Fibroblast of skin of back (primary cell): ENCODE measurements at regions not wholly inside any gene's neighbourhood (a gene's known extent, or its start where the extent isn't known, plus 50 kb on each side); places are given as distances from the start of the nearest gene placed in this dataset.
"Not testable (repeated sequence)": the region's sequence is repeated elsewhere in the genome, so short reads cannot be mapped to it uniquely, and the experiment has no call there.

ENCODE experiments used
- DNase-seq: peaks from one replicate; pipeline ENCODE4 v3.0.0-alpha.2; 2013

DNA sequence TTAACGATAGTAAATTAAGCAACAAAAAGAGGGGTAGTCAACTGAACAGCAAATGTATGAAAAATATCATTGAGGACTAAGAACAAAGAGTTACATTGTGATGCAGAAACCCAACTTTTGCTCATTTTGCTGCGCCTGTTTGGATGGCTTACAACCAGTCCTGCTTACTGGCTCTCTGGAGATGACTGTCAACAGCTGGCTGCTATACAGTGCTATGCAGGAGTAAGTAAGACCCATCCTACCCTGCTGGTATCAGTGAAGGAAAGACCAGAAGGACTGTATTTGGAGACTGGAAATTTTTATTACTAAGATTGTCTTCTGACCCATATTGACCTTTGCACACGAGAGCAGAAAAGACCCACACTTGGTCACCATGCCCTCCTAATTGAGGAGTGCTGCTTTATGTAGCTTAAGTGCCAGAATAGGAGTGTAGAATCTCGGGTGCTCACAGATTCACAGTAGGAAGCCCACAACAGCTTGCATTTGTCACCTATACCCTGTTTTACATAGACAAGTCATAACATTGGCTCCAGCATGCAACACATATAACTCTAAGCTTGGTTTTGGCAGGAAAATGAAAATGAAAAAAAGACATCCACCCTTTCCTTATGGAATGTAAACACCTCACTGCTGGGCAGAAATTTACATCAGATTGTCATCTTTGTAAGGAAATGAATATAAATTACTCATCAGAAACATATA, 1915.0 kb upstream of the CELF4 start:
- DNase-seq = peak; percentile 6

DNA sequence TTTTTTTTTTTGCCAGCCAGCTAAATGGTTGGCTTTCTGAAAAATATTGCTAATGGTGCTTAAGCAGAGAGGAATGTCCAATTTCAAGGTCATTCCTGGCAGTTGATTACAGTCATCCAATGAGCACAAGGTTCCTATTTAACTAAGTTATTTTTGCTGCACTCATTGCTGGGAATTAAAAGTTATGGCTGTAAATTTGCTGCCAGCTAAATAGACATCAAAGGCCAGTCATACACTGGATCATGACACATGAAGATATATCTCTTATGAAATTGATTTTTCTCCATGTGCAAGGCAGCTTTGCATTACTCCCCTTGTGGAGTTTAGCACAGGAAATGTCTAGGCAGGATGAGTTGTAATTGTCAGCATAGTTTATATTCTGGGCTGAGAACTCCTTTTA, 1898.4 kb upstream of the CELF4 start:
- no peak for DNase-seq

DNA sequence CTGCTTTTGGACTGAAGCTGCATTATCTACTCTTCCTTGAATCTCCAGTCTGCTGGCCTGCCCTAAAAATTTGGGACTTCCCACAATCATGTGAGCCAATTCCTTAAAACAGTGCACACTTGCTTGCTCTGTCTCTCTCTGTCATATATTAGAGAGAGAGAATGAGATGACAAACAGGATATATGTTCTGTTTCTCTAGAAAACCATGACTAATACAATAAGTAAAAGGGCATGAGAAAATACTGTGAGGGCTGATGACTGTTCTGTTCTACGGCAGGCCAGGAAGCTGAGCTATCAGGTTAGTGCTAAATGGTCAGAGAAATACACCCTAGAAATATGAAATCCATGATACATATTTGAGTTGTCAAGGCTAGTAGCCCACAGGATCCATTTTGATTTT, 1896.8 kb upstream of the CELF4 start:
- peak; percentile 68 for DNase-seq

DNA sequence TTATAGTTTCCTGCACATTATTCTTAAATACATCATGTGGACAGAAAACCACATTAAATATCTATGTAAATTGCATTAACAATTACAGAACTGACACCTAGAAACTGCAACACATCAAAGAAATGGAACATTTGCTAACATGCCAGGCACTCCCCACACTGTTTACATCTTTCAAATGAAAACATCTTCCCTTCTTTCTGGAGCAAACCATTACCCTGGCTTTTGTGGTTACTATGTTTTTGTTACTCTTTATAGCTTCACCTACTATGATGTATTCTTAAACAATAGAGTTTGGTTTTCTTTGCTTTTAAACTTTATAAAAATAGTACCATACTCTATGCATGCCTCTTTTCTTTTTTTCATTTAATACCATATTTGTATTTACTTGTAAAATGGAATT, 1894.5 kb upstream of the CELF4 start:
- no peak for DNase-seq

DNA sequence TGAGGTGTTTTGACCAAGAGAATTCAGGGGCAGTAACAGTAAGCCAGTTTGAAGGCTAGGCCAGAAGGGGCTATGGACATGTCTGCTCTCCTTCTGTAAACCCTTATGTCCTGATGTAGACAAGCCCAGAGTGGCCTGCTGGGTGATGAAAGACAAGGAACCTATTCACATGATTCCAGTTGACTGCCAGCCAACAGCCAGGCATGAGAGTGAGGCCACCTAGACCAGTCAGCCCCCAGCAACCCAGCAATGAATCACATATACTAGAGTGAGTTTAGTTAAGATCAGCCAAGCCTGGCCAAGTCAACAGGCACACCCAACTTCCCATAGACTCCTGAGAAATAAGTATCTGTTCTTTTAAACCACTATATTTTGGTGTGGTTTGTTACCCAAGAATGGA, 1889.7 kb upstream of the CELF4 start:
- peak; percentile 20 for DNase-seq

DNA sequence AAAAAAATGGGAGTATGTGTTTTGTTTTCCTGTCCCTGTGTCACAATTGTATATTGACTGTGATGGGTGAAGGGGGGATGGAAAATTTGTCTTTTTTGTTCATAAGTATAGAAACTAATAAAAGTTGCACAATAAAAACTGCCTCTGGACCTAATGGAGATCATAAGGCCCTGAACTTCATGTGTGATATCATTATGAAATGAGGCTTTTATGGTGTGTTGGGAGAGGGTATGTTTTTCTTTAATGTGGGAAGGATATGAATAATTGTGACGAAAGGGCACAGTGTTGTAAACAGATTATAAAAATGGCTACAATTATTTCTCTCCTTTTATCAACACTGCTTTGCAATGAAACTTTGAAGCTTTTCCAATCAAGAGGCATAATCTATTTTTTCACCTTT, 1889.3 kb upstream of the CELF4 start:
- no peak for DNase-seq

DNA sequence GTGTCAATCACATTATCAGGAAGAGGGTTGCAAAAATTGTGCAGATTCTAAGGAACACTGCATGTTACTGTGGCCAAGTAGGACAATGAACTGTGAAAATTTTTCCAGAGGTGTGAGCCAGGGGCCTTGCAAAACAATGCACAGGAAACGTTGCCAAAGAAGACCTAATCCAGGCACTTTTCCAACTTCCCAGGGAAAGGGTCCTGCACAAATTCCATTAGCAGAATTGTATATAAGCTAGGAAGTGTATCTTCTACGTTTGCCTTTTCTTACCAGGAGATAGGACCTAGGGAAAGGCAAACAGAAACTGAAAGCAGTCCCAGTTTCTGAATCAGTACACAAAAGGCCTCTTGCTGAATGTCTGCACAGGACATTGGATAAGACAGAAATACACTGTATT, 1888.3 kb upstream of the CELF4 start:
- DNase-seq = peak; percentile 9

DNA sequence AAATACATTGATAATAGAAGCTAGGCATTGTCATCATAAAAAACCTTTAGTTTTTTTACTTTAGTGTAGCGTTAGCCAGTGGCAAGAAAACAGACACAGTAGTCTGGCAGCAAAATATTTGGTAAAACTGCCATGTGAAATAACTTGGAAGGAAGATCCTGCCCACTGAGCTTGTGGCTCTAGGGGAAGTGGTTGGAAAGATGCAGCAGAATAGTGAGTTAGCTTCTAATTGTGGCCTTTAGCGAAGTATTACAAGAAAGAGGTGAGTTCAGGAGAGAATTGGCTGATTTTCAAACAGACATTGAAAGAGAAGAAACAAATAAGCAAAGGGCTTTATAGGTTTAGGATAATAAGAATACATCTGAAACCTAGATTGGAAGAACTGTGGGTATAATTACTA, 1887.8 kb upstream of the CELF4 start:
- DNase-seq = no peak

DNA sequence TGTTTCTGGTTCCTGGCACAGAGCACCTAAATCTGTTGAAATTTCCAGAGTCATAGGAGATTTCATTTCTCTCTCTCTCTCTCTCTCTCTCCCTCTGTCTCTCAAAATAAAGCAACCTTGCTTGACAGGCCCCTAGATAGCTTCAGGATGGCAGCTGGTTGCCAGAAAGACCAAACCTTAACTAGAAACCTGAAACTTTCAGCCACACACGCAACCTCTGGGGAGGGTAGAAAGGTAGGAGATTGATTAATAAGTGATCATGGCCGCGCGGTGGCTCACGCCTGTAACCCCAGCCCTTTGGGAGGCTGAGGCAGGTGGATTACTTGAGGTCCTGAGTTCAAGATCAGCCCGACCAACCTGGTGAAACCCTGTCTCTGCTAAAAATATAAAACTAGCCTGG, 1885.4 kb upstream of the CELF4 start:
- DNase-seq = no peak

DNA sequence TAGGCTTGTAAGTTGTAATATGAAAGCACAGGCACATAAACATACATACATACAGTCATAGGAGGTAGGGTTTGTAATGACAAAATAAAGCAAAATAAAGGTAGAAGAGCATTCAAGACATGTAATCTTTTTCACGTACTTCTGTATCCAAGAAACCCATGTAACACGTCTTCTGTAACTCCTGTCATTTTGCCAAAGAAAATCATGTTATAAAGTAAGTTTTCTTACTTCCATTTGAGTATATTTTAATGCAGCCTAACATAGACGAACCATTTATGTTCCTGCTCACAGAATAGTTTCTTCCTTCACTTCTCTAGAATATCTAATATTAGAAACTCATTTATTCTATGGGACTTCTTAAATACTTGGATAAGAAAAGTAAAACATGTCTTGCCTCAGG, 1884.0 kb upstream of the CELF4 start:
- no peak for DNase-seq

DNA sequence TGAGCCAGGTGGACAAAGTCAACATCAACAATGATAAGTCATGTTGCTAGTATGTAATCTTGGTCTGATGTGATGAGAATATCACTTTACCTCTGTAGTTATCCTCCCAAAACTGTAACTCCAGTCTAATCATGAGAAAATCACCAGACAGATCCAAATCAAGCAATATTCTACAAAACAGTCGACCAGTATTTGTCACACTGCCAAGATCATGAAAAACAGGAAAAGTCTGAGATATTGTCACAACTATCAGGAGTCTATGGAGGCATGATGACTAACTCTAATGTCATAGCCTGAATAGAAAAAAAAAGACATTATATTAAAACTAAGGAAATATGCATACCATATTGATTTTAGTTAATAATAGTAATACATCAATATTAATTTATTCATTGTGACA, 1883.3 kb upstream of the CELF4 start:
- peak; percentile 58 for DNase-seq

DNA sequence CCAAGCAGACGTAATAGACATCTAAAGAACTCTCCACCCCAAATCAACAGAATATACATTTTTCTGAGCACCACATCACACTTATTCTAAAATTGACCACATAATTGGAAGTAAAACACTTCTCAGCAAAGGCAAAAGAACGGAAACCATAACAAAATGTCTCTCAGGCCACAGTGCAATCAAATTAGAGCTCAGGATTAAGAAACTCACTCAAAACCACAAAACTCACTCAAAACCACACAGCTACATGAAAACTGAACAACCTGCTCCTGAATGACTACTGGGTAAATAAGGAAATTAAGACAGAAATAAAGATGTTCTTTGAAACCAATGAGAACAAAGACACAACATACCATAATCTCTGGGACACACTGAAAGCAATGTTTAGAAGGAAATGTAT, 1879.4 kb upstream of the CELF4 start:
- not testable (repeated sequence) for DNase-seq

DNA sequence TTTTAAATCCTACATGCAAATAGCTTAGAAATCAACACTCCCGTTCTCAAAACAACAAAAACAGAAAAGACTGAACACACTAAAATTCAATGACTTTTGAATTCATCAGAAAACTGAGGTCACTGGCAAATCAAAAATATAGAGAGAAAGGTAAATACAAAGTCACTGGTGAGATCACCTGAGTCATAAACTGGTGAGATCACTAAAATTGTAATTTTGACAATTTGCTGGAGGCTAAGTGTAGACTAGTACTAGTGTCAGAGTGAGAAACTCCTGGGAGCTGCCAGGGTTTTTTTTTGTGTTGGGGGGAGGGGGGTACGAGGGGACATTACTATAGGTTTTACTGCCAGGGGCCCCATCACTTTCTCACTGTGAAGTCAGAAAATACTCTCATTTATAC, 1876.0 kb upstream of the CELF4 start:
- no peak for DNase-seq

DNA sequence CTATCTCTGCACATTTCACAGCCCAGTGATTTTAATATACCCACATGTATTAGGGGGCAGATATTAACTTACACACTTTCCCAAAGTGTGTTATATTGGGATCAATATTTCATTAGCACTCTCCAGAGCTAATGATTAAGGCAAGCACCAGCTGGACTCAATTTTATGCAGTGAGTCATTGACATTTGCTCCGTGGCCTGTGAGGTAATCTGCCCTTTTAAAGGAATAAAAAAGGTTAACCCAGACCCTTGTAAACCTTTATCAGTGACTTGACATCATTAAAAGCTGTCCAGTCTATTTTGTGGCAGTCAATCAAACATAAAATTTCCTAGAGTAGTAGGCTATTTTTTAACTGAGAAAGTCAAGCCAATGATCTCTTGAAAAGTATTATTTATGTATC, 1870.4 kb upstream of the CELF4 start:
- DNase-seq = no peak

DNA sequence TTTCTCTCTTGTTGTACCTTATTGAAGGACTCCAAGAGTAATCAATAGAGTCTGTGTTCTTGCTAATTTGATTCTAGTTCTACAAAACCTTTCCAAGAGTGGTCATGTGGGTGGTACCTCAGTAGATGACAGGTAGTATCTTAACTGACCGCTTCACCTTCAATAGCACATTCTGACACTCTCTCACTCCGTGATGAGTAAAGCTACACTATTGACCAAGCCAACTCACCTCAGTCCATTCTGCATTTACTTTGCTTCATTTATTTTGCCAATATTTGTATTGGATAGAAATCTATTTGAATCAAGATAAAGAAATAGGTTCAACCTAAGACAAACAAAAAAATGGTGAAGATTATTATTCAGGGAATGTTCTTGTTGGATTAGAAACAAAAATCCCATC, 1869.6 kb upstream of the CELF4 start:
- no peak for DNase-seq

DNA sequence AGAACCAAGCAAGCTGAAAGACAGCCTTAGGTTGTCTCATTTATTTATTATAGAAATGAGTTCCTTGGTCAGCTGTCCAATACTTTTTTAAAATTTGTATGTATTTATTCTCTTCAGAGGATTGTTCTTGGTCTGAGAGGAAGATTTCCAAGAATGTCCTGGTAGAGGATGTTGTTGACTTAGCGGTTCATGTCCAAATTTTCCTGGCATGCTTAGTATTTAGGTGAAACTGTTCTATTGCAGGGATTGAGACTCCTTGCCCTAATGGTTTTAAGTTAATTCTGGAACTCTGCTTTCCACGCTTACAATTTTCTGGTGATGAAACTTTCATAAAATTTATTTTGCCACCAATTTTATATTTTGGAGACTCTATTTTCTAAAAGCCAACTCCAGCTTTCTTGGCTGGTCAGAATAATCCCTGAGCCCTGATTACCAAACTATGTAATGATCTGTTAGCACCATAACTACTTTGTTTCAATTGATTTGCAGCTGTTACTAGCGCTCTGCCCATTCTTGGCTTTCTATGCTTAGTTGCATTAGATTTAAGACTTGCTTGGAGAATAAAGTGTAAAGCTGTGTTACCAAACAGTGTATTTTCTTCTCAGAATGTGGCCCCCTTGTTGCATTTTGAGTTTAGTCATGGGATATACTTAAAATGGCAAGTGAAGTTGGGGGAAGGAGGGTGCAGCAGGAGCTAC, 1868.8 kb upstream of the CELF4 start:
- DNase-seq = peak; percentile 18

DNA sequence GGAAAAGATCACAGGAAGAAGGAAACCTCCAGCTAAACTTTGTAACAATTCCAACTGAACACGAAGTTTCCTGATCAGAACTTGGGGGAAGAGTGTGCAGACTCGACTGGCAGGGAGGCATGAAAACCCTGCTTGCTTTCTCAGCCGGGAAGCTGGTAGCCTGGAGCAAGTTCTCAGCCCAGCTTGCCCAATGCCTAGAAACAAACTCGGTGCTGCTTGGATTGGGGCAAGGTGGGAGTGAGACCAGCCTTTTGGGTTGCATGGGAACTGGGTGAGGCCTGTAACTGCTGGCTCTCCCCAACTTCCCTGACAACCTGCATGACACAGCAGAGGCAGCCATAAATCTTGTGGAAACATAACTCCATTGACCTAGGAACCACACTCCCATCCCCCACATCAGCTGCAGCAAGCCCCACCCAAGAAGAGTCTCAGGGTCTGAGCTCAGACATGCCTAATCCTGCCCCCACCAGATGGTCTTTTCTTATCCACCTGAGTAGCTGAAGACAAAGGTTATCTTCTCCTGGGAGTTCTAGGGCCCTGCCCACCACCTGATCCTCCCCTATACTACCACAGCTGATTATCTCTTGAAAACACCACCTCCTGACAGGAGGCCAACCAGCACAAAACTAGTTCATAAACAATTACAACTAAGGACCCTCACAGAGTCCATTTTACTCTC, 1859.7 kb upstream of the CELF4 start:
- DNase-seq = no peak

DNA sequence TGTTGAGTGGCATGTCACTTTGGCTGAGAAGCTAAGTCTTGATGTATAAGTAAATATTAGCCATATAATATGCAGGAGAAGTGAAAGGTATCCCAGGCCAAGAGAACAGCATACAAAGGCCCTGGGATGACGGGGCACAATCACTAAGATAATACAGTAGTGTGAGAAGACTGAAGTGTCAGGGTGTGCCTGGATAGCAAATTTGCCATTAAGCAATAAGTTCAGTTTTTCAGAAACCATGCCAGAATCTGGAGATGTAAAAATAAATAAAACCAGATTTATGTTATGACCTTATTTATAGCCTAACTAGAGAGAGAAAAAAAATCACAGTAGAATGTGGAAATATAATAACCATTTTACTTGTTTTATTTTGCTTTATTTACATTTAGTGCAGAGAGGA, 1858.7 kb upstream of the CELF4 start:
- DNase-seq = no peak

DNA sequence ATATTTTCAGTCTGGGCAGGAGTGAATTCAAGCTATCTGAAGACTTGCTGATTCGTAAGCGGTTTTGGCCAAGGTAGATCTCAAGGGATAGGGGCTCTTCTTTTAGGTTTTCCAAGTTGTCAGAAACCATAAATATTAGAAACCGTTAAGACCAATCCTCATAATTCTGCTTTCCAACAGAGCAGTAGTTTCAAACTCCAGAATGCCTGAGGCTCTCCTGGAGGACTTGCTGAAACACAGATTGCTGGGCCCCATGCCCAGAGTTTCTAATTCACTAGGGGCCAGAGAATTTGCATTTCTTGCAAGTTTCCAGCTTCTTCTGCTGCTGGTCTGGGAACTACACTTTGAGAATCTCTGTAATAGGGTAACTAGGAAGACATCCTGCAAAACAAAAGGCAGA, 1855.7 kb upstream of the CELF4 start:
- DNase-seq = no peak

DNA sequence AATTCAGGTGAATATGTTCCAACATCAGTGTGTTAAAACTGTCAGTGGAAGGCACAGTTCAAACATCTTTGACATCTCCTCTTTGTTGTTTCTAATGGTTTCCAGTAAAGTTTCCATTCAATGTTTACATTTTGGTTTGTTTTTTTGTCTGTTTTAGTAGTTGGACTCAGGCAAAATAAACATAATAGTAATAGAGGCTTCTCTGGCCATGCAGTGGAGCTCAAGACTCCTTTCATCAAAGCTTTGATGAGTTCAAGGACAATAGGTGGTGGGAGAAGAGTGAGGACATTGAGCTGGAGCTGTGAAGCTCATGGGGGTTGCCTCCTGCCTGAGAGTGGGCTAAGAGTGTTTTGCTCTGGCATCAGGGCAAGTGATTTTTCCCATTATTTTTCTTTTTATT, 1853.7 kb upstream of the CELF4 start:
- DNase-seq = no peak

DNA sequence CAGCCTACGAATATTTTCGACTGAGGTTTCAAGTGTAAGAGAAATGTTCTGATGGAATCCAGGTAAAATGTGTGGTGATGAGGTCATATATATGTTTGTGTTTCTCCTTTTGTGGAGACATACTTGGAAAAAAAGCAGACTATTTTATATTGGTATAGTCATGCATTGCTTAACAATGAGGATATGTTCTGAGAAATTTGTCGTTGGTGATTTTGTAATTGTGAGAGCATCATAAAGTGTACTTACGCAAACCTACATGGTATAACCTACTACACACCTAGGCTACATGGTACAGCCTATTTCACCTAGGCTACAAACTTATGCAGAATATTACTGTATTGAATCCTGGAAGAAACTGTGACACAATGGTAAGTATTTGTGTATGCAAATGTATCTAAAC, 1849.9 kb upstream of the CELF4 start:
- DNase-seq = no peak

DNA sequence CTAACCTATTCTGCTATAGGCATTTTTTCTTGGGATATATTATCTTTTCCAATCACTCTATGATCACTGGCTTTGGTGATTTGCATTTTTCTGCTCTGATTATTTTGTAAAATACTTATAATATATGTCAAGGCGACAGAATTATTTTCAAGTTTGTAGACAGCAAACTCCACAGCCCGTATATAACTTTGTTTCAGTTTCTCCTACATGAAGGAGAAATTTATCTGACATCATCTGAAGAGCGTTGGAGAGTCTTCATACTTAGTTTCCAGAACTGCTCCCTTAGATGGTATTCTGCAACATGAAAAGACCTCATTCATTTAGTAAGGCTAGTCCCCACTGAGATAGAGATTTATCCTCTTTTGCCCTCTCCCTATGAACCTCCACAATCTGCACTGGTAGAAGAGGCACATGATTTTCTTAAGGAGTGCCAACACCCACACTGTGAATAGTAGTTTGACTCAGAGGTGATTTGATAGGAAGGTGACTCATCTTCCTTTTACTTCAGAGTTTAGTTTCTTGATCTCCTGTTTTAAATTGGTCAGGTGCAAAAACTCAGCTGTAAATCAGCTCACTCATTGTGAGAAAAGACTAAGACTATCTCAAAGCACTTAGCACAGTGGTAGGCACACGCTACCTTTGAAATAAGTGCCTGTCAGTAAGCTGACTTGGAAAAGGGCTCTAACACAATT, 1848.6 kb upstream of the CELF4 start:
- peak; percentile 21 for DNase-seq

DNA sequence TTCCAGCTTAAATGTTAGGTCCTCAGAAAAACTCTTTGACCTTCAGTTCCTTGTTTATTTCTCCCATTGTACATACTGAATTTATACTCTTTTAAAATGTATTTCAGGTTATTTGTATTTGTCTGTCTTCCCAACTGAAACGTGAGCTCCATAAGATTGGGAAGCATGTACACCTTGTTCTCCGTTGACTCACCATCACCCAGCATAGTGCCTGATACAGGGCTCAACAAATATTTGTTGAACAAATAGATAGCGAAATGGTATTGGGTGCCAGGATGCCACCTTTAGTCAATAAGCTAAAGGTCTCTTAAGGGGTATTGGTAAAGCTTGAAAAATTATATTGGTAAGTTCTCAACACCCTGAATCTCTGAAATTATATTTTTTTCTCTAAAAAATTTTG, 1841.3 kb upstream of the CELF4 start:
- DNase-seq = no peak

DNA sequence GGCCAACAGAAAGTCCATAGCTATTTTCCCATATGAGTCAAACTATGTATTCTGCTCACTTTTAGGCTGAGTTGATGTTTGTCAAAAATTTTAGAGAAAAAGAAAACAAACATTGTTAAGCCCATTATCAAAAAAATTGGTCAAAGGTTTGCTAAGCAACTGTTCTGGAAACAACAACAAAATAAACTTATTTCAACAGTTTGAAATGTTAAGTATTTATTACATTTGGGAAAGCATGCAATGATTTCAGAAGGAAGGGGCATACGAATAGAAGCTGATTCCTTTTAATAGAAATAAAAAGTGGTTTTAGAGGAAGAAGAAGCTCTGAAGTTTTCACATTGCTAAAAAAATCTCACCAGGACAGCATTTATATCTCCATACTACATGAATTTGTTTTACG, 1837.5 kb upstream of the CELF4 start:
- peak; percentile 0 for DNase-seq
